Stimulated activated CD4-positive, alpha-beta T cell treated with anti-CD3 and anti-CD28 coated beads, TNF-alpha, amount 100 ng/mL, for 24 hours (primary cell): ENCODE measurements at regions not wholly inside any gene's neighbourhood (a gene's known extent, or its start where the extent isn't known, plus 50 kb on each side); places are given as distances from the start of the nearest gene placed in this dataset.
"Not testable (repeated sequence)": the region's sequence is repeated elsewhere in the genome, so short reads cannot be mapped to it uniquely, and the experiment has no call there.

Experiments used
- DNase-seq, 3 experiments: peaks; one replicate each; pipeline ENCODE4 v3.0.0-alpha.2; 2020; ENCODE audit warnings: low read depth in 3 of 3

- not testable (repeated sequence) for DNase-seq
These were observed 106.0 kb downstream of the BUD13 start for GRCh38 chr11:116666673-116667249.

- DNase-seq = no peak
These were observed 107.3 kb downstream of the BUD13 start for GRCh38 chr11:116665523-116665922.

GRCh38 chr11:116661056-116661455, 111.7 kb downstream of the BUD13 start:
- DNase-seq = no peak

GRCh38 chr11:116660011-116660410, 112.8 kb downstream of the BUD13 start:
- DNase-seq = no peak

GRCh38 chr11:116658876-116659535, 113.8 kb downstream of the BUD13 start:
- no peak for DNase-seq

- DNase-seq = no peak
These were observed 114.7 kb downstream of the BUD13 start for GRCh38 chr11:116657842-116658825.

DNA sequence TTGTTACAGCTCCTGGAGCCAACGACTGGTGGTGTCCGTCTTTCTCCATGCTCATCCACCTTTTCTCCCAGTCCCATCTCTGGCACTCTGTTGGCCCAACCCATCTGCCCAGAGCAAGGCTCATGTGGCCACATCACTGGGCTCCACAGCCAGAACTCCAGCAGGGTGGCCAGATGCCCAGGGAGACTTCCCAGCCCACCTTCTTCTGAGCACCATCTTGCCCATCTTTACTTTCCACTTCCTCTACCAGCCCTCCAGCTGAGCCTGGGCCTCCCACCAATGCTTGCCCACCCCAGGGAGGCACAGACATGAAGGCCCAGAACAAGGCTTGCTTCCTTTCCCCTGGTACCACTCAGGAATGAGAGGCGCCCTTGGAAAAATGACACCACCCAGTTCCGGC, 116.8 kb downstream of the BUD13 start:
- no peak for DNase-seq

DNA sequence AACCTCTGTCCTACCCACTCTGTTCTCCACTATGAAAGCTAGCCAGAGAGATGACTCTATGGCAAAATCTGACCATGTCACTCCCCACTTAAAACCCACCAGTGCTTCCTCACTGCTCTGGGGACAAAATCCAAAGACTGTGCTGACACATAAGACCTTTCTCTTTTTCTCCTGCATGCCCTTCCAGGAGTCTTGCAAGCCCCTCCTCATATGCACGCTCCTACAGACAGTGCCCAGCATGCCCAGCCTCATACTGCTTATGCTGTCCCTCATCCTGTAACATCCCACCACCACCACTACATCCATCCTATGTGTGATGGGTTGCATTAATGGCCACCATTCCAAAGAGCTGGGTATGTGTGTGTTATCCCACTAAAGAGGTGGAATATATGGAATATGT, 118.3 kb downstream of the BUD13 start:
- DNase-seq = no peak

- no peak for DNase-seq
These were observed 119.6 kb downstream of the BUD13 start for GRCh38 chr11:116653206-116653605.

DNA sequence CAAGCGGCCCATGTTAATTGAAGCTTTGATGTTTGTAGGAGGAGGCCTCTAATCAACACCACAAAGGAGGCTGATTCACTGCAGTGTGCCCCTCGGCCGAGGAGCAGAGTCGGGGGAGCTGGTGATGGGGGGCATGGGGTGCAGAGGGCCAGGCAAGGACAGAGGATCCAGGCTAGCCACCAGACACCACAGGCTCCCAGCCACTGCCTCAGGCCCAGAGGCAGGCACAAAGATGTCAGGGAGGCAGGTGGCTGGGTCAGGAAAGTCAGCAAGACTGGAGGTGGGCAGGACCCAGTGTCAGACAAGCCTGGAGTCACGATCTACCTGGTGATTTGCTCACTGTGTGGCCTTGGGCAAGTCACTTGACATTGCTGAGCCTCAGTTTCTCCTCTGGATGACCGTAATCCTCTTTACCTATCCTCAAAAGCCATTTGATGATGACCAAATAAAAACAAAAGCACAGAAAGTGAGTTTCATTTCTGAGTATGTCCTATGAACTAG, 121.0 kb downstream of the BUD13 start:
- DNase-seq = no peak

GRCh38 chr11:116651098-116651736, 121.6 kb downstream of the BUD13 start:
- DNase-seq = no peak

DNA sequence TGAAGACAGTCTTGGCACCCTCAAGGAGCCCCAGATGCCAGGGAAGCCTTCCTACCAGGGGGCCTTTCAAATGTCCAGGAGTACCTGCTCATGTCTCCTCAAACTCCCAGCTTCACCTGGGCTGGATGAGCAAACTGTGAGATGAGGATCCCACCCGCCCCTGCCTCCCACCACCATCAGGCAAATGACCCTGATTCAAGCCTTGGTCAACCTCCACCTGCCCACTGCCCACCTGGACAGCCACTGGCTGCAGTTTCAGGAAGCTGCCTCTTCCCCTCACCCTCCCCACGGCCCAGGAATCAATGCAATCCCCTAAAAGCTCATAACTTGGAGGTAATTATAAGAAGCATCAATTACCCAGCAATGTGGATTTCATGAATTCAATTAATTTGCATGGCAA, 122.7 kb downstream of the BUD13 start:
- no peak for DNase-seq

DNA sequence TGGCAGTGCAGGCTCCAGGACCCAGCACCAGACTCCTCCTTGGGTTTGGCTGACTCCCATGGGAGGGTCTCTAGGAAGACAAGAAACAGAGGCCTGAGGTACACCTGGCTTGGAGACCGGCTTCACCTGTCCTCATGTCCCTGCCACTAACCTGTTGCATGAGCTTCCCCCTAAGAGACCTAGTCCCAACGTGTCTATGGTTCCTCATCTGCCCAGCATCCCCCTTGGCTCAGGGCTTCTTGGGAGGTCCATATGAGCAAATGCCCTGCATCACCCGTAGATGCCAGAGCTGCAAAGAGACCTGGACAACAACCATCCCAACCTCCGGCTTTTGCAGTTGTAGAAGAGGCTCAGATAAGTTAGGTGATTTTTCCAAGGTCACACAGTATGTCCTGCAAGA, 123.5 kb downstream of the BUD13 start:
- DNase-seq = no peak

GRCh38 chr11:116648247-116649174, 124.3 kb downstream of the BUD13 start:
- no peak for DNase-seq

- no peak for DNase-seq
These were observed 125.3 kb downstream of the BUD13 start for GRCh38 chr11:116647305-116648080.

DNA sequence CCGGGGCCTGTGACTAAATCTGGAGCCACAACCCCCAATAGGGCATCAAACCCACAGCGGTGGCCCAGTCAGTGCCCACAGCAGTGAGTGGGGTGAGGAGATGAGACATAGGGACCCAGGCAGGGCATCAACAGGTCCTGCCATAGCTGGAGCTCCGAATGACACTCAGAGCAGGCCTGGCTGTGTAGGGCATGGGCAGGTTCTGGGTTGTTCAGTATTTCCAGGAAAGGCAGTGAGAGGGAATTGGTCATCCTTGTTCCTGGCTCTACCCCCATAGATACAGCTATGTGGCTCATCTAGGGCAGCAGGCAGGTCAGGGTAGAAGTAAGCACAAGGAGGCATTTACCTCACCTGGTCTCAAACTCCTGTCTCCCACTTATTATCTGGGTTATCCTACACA, 126.6 kb downstream of the BUD13 start:
- no peak for DNase-seq

DNA sequence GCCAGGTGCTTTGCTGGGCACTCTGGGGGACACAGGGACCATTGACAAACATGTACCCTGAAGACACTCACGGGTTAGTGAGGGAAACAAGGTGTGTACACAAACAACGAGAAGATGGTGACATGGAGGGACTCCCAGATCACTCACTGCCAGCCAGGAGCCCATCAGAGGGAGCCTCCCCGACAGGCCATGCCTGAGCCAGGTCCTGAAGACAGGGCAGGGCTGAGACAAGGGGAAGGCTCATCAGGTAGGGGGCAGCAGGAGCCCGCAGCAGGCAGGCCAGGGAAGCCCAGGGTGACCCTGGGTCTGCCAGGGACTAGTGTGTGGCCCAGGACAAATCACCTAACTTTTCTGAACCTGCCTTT, 127.9 kb downstream of the BUD13 start:
- DNase-seq = no peak

DNA sequence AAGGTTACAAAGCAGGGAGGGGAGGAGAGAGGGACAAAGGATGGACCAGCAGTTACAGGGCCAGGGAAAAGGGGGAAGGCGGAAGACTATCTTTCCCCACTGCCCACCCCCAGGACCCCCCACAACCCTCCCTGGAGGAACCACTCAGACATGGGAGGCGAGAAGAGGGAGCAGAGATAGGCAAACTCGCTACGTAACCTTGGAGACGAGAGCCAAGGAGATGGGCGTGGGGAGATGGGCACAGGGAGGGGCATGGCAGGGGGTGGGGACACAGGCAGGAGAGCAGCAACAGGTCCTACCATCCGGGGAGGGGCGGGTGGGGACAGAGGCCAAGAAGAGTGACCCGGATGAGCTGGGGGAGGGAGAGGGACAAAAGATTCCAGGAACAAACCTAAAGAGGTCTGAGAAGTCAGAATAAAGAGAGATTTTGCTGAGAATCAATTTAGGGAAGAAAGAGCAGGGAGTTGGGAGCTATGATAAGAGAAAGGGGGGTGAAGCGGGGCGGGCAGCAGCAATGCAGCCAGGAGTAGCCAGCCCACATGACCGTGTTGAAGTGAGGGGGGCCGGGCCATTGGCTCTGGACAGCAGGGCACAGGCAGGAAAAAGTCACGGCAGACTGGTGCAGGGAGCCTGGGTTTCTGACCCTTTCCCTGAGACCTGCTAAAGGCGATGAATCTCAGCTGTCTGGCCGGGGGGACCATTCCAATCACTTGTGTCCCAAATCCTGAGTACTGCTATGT, 128.4 kb downstream of the BUD13 start:
- DNase-seq = no peak

DNA sequence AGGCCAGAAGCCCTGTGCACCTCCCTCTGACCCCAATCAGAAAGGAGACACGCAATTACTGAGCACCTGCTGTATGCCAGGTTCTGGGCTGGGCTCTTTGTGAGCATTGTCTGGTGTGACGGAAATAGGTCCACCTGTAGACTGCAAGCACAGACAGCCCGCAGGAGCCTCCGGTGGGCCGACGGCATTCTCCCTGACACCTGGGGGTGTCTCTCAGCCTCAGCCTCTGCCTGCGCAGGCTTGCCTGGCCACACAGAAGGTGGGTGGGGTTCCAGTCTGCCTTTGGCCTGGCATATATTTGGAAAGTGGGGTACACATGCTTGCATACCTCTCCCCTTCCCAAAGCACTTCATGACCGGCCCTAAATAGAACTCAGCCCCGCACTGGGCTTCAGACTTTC, 129.3 kb downstream of the BUD13 start:
- no peak for DNase-seq
